ENCODE measurements at regions not wholly inside any gene's neighbourhood (a gene's known extent, or its start where the extent isn't known, plus 50 kb on each side); places are given as distances from the start of the nearest gene placed in this dataset.

- TF ChIP-seq CTCF (IDR thresholded peaks at IDR 0.05 in 2 of 3, conservative IDR thresholded peaks at IDR 0.05 in 1 of 3; ENCODE audit: borderline replicate concordance in 1 of 3, insufficient read depth in 1 of 3, low read depth in 2 of 3, low read length in 2 of 3), result no peak
- TF ChIP-seq EGR1 (IDR thresholded peaks at IDR 0.05; ENCODE audit: low read depth), result no peak
- TF ChIP-seq EZH2phosphoT487 (IDR thresholded peaks at IDR 0.05; ENCODE audit: borderline replicate concordance), result no peak
- no peak for TF ChIP-seq JUND (IDR thresholded peaks at IDR 0.05)
- TF ChIP-seq POLR2A (IDR thresholded peaks at IDR 0.05; ENCODE audit: borderline replicate concordance, extremely low read depth, insufficient read depth, insufficient read length), result no peak
- no peak for TF ChIP-seq EZH2 (IDR thresholded peaks at IDR 0.05)
- no peak for TF ChIP-seq YY1 (IDR thresholded peaks at IDR 0.05; ENCODE audit: extremely low read depth, insufficient replicate concordance, low read depth, low read length)
- no peak for TF ChIP-seq REST (IDR thresholded peaks at IDR 0.05; ENCODE audit: low read depth)
- TF ChIP-seq RAD21 (IDR thresholded peaks at IDR 0.05; ENCODE audit: low read depth), result no peak
These were observed 55.5 kb downstream of the PRR15 start for GRCh38 chr7:29619111-29619510.
